ENCODE measurements at regions not wholly inside any gene's neighbourhood (a gene's known extent, or its start where the extent isn't known, plus 50 kb on each side); places are given as distances from the start of the nearest gene placed in this dataset.

DNA sequence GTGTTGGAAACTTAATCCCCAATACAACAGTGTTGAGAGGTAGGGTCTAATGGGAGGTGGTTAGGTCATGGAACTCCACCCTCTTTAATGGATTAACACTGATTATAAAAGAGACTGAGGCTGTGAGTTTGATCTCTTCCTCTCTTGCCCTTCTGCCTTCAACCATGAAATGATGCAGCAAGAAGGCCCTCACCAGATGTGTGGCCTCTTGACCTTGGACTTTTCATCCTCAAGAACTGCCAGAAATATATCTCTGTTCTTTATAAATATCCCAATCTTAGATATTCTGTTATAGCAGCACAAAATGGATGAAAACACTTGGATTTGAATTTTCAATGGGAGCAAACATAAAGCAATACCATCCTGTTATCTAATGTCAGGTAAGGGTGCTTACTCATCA is 67.6 kb downstream of the NMUR2 start:
- no peak for DNase-seq

DNA sequence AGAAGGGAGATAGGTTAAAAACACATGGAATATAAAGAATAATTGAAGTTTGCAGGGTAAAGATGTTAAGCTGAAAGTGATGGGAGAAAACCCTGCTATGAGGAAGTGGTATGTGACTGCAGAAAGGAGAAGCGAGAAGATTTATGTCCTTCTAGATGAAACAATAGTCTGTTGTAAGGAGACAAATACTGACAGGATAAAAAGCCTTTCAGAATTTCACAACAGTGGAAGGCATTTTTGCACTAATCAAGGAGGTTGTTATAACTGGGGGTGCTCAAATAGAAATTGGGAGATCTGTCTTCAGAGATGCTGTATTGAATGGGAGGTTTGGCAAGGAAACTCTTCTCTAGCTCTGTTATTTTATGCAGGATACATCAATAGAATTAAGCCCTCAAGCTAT is 69.6 kb downstream of the NMUR2 start:
- no peak for DNase-seq

DNA sequence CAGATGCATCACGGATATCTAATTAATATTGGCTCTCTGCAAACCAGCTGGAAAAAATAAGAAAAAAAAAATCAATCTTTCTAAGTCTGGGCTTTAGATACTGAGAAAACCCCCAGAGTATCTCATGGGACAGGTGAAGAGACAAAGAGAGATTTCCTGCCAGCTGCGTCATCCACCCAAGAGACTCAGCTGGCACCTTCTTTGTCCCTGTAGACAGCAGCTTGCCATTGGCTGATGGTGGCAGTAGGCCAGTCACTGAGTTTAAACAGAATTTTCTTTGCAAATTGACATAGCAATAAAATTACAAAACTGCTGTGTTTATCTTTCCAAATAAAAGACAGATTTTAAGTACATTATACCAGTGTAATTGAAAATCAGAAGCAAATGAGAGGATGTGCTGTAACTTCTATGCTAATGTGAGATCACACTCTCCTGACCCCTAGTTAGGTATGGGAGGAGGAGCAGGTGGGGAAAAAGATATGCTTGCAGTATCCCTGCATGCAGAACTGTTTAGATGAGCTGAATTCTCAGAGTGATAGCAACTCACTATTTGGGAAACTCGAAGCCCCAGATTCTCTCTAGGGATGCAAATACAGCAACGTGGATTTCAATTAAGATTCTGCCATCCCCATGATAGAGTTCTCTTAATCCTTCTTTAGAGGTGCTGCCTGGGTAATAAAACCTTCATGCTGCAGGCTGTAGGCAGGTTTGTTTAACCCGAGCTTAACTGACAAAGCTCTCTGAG is 72.2 kb downstream of the NMUR2 start:
- no peak for DNase-seq

DNA sequence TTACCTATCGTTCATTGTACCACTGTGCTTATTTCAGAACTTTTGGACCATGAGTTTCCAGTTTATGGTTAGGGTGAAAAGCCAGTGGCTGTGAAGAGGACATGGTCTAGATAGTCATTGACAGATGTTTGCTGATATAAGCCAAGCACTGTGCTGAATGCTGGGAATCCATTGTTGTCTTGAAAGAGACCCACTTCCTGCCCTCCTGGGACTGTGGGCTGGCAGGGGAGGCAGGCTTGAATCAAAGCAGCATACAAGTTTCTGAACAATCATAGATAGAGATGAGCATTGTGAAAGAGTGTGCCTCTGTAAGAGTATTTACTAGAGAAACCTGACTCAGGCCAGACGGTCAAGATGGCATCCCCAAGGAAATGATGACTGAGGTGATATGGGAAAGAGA is 73.4 kb downstream of the NMUR2 start:
- no peak for DNase-seq

DNA sequence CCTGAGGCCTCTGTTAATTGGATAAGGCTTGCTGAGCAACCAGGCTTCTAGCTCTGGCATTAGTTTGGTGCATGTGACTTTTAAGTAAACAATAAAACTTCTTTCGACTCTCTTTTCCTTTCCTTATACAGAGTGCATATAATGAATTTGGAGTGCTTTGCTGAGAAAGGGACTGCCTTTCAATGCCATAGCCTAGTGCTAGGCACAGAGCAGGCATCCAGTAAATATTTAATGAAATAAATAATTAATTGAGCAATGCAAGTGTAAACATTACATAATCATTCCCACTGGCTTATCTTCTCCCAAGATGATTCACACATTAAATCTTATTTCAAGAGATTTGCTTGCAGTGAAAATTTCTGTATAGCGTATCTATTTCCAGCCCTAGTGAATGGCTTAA is 74.1 kb downstream of the NMUR2 start:
- no peak for DNase-seq

DNA sequence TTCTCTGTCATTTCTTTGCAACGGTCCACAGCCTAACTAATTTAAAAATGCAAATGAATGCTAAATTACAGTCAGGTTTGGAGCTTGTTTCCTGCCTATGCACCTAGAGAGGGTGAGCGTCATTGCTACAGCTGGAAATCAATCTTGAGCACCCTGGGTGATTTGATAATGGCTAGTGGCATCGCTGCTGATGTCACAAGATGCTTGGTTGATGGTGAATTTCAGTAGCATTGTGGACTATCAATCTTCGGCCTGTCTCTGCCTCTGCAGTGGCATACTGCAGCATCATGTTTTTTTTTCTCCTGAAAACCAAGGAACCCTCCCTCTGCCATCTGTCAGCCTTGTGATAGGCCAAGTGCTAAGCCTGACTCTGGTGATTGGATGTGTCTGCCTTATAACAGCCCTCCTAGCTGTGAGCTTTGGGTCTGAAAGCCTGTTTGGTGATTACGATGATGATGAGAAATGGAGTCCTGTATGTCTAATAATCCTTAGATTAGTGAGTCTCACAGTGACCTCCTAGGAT is 75.3 kb downstream of the NMUR2 start:
- no peak for DNase-seq

DNA sequence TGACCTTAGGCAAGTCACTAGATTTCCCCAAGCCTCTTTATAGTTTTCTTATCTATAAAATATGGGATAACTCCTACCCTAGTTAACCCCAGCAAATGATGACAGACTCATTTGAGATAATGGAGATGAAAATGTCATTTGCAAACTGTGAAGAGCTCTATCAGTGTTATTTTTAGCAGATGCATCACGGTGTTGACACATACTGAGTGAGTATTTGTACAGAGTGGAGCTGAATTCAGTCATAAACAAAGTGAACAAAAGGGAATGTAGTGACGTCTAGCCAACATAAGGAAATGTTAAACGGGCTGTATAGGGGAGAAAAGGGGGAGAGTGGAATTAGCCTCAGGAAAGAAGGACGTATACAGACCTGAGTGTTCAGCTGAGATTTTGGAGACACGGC is 75.9 kb downstream of the NMUR2 start:
- no peak for DNase-seq

DNA sequence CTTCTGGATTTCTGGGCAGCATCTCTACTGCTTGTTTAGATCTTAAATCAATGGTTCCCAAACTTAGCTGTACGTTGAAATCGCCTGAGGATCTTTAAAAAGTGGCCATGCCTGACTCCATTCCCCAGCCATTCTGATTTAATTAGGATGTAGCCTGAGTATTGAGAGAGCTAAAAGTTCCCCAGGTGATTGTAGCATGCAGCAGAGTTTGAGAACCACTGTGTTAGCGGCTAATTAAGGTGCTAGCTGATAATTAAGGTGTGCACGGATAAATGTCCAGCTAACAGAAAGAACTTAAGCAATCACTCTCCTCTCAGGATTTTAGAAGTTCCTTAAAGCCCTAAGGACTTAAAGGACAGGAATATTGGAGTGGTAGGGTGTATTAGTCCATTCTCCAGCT is 89.1 kb downstream of the NMUR2 start:
- DNase-seq: no peak

DNA sequence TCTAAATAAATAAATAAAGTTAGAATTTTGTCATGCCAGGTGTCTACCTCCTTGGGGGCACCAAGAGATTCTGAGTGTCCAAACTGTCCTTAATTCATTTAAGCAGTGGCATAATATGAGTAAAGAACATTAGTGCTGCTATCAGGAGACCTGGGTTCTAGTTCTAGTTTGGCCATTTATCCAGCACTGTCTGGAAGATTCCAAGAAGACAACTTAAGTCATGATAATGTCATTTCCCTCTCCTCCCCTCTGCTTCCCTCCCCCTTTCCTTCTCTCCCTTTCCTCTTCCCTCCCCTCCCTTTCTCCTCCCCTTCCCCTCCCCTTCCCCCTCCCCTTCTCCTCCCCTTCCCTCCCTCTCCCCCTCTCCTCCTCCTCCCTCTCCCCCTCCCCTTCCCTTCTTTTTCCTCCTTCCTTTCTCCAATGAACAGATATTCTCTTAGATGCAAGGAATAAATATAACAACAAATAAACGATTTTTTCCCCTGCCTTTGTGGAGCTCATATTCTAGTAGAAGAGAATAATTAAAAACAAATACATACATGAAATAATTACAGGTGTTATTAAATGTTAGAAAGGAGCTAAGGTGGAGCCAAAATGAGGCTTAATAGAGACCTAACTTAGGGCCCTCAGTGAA is 90.8 kb downstream of the NMUR2 start:
- no peak for DNase-seq

DNA sequence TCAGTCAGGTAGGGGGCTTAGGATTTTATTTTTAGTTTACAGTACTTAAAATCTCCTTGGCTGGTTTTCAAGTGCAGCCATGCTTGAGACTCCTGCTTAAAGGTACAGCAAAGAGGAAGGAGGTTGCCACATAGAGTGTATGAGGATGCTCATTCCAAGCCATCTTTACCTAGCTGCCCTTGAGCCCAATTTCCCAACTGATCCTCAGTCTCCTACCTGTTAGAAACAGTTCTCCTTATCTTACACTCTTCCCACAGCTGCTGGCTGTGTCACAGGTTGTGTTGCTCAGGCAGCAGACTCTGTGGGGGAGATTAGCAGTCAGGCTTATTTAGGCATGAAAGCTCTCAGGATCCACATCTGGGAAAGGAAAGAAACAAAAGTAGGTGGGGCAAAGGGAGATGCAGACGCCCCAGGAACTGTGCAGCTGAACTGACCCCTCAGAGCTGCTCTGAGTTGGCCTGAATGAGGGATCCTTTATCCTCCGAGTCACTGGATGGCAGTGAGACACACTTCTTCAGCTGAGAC is 95.1 kb downstream of the NMUR2 start:
- no peak for DNase-seq

DNA sequence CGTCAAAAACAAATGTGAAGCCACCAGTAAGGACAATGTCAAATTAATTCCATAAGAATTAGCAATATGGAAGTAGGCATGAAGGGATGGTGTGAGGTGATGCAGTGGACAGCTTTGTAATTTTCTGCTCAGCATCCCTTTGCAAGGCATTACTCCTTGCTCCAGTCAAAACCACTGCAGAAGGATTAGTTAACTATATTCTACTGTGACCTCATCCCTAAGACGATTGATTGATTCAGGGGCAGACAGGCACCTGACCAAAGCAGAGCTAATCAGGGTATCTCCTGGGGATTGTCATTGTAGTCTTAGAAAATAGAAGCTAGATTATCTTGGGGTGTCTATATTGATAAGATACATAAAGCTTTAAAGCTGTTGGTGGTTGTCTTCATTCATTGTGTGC is 98.7 kb downstream of the NMUR2 start:
- no peak for DNase-seq

DNA sequence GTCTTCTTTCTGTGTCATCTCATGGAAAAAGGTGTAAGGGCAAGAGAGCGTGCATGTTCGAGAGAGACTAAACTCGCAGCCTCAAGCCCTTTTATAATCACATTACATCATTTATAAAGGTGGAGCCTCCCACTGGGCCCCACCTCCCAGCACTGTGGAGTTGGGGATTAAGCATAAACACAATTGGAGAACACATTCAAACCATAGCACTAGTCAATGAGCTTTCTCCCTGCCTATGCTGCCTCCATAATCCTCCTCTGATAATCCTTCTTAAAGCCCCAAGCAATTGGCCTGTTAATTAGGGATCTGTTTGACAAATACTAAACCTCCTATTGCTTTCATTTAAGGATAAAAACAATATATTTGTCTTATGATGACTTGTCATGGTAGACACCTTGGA is 99.6 kb downstream of the NMUR2 start:
- no peak for DNase-seq

DNA sequence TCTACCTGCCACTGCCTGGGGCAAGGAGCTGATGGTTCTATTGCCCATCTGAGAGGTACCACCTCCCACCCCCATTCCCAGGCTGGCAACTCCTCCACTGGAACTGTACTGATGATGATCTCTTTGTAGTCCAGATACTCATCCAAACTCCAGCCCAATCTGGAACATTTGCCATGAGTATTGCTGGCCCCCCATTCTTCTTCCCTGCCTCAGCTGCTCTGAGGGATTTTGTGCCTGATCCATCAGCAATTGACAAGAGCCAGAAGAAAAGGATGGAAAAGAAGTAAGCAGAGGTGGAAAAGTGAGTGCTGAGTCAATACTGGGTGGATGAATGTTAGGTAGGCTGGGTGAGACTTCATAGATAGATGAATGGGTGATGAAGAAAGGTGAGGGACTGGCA is 101.2 kb downstream of the NMUR2 start:
- no peak for DNase-seq

DNA sequence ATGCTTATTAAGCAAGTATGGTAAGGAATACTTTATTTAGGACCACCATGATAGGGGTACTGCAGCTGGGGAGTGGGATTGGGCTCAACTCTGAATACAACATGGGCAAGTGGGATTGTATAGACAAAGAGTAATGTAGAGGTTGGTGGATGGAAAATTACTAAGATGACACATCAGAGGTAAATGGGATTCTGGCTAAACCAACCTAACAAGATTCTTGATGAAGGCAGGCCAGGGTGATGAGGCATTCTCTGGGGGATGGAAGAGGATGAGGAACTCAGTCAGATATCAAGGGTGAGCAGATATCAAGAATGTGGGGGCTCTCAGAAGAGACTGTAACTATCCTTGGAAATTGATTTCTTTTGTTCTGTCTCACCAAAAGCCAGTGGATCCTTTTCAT is 107.2 kb downstream of the NMUR2 start:
- DNase-seq: no peak

DNA sequence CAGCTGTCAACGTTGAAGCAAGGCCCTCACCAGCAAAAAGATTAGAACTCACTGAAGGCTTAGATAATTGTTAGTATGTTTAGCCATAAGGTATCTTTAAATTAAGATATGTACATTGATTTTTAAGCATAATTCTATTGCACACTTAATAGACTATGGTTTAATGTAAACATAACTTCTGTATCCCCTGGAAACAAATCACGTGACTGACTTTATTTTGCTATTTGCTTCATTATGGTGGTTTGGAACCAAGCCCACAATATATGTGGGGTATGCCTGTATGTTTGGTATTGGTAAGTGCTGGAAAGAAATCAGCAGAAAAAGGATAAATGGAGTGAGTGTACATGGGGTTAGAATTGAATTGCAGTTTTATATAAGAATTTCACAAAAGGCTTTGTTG is 111.9 kb downstream of the NMUR2 start:
- DNase-seq: no peak

DNA sequence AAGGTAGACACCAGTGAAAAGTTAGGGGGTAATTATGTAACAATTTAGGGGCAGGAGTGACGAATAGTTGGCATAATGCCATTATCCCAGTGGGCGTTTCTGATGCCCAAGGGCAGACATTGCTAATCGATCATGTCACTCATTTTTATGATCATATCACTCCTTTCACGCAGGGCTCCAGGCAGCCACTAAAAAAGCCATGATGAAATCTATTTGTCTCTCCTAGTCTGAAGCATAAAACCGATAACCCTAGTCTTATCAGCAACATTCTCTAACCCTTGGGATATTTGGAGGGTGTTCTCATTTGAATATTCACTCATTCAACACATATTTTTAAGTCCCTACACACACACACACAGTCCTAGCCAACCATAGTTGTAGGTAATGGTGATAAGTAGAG is 114.9 kb downstream of the NMUR2 start:
- no peak for DNase-seq

DNA sequence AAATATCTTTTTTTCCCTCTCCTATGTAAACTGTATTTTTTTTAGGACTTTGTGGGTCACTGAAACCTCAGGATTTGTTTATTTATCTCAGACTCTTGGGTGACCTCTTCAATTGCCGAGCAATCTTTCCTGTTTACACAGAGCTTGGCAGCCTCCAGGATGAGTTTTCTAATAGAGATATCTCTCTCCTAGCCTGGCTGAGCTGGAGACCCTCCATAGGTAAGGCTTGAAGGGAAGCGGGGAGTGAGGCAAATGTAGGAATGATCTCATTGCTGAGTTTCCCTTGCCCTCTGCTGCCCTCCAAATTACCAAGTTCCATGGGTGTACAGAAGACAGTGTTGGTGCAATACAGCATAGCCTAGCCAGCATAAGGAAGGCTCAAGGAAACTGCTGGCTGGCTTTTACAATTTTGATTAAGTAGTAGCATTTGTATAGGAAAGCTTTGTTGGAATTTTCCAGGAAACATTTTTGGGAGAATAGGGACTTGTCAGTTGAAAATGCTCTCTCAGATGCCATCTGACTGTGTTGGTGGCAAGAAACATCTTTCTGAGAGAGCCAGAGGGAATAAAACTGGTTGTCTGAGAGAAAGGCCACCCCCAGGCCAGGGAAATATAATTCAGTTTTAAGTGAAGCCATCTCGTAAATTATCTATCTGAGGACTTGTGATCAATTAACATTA is 116.0 kb downstream of the NMUR2 start:
- no peak for DNase-seq

DNA sequence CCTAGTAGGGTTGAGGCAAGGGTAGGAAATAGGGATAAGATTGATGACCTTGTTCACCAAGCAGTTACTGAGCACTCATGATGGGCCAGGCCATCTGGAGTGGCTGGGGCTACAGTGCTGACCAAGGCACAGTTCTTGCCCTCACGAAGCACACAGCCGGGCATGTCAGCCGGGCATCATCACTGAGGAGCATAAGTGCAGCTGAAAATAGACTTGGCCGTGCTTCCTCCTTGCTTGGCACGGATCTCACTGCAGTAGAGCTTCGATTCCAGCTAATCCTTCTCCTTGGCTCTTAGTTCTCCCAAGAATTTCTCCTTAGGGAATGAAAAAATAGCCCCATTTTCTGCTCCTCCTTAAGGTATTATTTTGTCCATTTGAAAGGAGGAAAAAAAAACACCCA is 116.6 kb downstream of the NMUR2 start:
- DNase-seq: no peak

DNA sequence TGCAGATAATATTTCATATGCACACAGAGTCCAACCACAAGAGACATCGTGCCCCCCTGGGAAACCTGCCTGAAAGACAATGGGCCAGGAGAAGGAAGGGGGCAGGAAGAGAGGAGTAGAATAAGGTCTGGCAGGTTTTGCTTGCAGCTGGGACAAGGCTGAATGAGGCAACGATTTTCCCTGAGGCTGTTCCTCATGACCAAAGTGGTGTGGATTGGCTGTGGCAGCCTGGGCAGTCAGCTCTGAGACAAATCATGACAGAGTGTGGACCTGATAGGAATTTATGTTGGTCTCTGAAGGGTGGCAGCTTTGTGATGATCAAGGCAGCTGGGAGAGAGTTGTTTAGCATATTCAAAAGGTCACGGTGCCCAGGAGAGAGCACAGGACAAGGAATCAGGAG is 119.3 kb downstream of the NMUR2 start:
- no peak for DNase-seq

DNA sequence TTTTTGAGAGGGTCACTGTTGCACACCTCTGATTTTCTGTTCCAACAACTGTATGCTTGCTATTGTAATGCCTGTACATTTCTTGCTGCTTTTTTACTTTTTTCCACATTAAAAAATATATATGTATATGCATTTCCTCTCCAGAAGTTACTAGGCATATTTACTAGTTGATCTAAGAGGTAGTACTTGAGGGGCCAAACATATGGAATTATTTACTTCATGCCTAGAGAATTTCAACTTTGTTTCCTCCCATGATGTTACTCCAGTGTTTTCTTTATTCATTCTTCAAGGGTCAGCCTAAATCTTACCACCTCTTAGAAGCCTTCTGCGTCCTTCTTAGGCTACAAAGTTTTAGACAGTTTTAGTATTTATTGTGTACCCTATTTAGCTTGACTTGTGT is 122.7 kb downstream of the NMUR2 start:
- no peak for DNase-seq

DNA sequence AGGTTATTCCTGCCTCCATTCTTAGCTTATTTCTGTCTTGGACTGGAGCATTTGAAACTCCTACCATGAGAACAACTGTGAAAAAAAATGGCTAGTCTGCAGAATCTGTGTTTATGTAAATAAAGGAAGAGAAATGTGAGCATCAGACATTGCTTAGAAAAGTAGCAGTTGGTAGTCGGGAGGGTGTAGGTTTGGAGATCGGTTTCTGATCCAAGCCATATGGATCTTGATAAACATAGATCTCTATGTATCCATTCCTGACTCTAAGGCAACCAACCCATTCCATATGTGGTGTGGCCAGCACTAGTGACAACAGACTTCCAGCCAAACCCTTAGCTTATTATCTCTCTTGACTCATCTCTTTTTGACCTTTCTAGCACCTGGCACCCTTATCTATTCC is 127.1 kb downstream of the NMUR2 start:
- DNase-seq: no peak

DNA sequence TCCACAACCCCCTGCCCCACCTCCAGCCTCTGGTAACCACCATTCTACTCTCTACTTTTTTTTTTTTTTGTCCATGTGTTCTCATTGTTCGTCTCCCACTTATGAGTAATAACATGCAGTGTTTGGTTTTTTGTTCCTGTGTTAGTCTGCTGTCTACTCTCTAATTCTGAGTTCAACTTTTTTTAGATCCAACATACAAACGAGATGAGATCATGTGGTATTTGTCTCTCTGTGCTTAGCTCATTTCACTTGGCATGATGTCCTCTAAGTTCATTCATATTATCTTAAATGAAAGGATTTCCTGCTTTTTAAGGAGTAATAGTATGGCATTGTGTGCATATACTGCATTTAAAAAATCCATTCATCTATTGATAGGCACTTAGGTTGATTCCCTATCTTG is 130.9 kb downstream of the NMUR2 start:
- no peak for DNase-seq

DNA sequence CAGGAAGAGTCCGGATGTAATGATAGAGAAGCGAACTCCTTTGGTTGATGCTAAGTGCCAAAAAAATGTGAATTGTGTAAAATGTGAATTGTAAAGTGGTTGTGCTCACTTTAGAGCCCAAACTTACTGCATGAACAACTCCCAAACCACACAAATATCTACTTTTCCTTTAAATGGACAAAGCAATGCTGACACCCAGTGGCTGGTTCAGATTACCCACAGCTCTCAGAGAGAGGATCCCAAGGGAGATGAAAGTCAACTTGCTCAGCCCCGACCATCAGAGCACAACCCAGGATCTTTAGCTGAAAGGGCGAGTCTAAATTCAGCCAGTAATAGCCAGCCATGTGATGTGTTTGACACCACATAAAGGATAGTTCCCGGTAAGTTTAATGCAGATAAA is 133.7 kb downstream of the NMUR2 start:
- no peak for DNase-seq

DNA sequence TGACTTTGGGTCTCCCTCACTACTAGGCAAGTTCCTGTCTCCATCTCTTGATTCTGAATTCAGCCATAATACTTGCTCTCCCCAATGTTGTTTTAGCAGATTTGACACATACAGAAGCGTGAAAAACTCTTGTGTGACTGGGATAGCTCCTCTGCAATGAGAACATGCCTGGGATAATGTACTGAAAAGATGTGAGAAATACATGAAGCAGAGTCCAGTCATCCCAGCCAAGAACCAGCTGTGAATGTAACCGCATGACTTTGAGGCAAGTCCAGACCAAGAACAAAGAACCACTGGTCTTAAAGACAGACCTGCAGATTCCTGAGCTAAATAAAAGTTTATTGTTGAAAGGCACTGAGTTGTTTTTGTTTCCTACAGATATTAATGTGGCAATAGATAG is 135.0 kb downstream of the NMUR2 start:
- no peak for DNase-seq

Data from activated CD4-positive, CD25-positive, alpha-beta regulatory T cell treated with anti-CD3 and anti-CD28 coated beads, Interleukin-2, amount 50 U/mL, for 72 hours (primary cell).